SK-N-MC (cell line): ENCODE measurements at regions not wholly inside any gene's neighbourhood (a gene's known extent, or its start where the extent isn't known, plus 50 kb on each side); places are given as distances from the start of the nearest gene placed in this dataset.

Source experiments
- EZH2 ChIP-seq: fragments of 200-600 bp; sonication (generic); IDR thresholded peaks from one replicate; pipeline ENCODE4 v1.6.1; 2017; ENCODE audit warnings: antibody characterized with exemption
- FOXP2 ChIP-seq: optimal IDR thresholded peaks from 2 replicates; pipeline ENCODE3; 2011; ENCODE audit warnings: mild to moderate bottlenecking, moderate library complexity; ENCODE audit not compliant: insufficient read depth; ENCODE audit errors: extremely low read length, control extremely low read depth
- POLR2AphosphoS5 ChIP-seq: IDR thresholded peaks from 2 replicates; pipeline ENCODE4 v1.6.1; 2012; ENCODE audit warnings: mild to moderate bottlenecking, low read depth, low read length, borderline replicate concordance

DNA sequence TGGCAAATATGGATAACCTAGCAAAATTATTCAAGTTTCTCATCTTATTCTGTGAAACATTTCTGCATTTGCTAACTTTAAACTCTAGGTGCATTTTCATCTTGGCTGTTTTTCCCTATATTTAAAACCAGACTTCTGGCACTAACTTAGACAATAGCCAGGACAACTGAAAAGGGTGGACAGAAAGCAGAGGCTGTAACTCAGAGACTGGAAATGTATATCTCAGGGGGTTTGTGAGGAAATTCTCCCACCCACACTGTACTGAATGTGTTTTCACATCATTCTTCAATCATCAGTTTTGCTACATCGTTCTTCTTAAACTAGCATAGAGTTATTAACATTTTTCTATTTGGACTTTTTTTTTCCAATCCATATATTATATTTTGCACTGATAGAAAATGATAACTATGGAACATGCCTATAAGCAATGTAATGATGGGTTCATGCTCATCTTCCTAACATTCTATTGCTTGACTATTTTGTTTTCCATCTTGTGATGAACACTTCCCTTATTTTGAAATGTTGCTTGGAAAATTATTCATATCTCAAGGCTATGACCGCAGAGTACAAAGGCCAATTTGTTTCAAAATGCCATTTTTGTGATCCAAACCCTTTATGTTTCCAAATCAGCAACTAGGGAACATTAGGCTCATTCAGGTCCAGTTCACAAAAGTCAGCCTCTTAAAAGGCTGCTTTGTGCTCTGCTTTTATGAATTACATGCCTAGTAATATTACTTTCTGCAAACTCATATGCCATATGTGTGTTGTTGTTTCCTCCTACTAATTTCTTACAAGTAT, 125.8 kb upstream of the CDH19 start:
- TF ChIP-seq EZH2 (no peak), POLR2AphosphoS5 (no peak), FOXP2 (no peak)
